H1 (cell line): ENCODE measurements at regions not wholly inside any gene's neighbourhood (a gene's known extent, or its start where the extent isn't known, plus 50 kb on each side); places are given as distances from the start of the nearest gene placed in this dataset.

Experiments used
- CTCF ChIA-PET: fragments of 300-600 bp; sonication (Branson Sonifier 250); formaldehyde crosslinking; loops from one replicate; lab custom pipeline; 2021; ENCODE audit not compliant: partially characterized antibody; lab: Charles Lee
- POLR2A ChIA-PET: fragments of 300-600 bp; sonication (Branson Sonifier 250); formaldehyde crosslinking; loops from one replicate; lab custom pipeline; 2021; ENCODE audit warnings: inconsistent platforms; ENCODE audit not compliant: partially characterized antibody; lab: Charles Lee
- DNase-seq, 2 experiments: peaks; one replicate each; pipeline versions ENCODE4 v3.0.0 to v3.0.0-alpha.2; 2010 to 2022; ENCODE audit warnings: low spot score in 2 of 2, low read depth in 1 of 2, mixed read lengths in 1 of 2
- FAIRE-seq: peaks from 2 replicates; lab custom pipeline; 2011; peaks lifted over from hg19 to GRCh38; lab: Jason Lieb, UNC
- H2AFZ ChIP-seq: 2 replicates; pipeline ENCODE4 v1.8.1; 2012; ENCODE audit warnings: low read length, inconsistent platforms
- H2AK5ac ChIP-seq: 2 replicates; pipeline ENCODE4 v1.6.1; 2013; ENCODE audit warnings: low read depth, low read length
- H2BK120ac ChIP-seq: replicated peaks from 2 replicates; pipeline ENCODE3; 2013; ENCODE audit warnings: low read depth, low read length, inconsistent platforms
- H2BK12ac ChIP-seq: 2 replicates; pipeline ENCODE4 v1.6.1; 2013; ENCODE audit warnings: low read depth, low read length
- H2BK15ac ChIP-seq: 2 replicates; pipeline ENCODE4 v1.6.1; 2013; ENCODE audit warnings: low read length
- H2BK20ac ChIP-seq: 2 replicates; pipeline ENCODE4 v1.6.1; 2013; ENCODE audit warnings: low read length
- H2BK5ac ChIP-seq: 2 replicates; pipeline ENCODE4 v1.6.1; 2013; ENCODE audit warnings: low read depth, low read length
- H3K14ac ChIP-seq: 2 replicates; pipeline ENCODE4 v1.6.1; 2013; ENCODE audit warnings: inconsistent platforms; ENCODE audit not compliant: insufficient read length
- H3K18ac ChIP-seq: 2 replicates; pipeline ENCODE4 v1.6.1; 2013; ENCODE audit warnings: low read length; ENCODE audit errors: extremely low read depth
- H3K23ac ChIP-seq: 2 replicates; pipeline ENCODE4 v1.6.1; 2013; ENCODE audit warnings: inconsistent platforms; ENCODE audit not compliant: insufficient read length
- H3K23me2 ChIP-seq: 2 replicates; pipeline ENCODE4 v1.6.1; 2013; ENCODE audit warnings: low read depth, low read length
- H3K27ac ChIP-seq: 2 replicates; pipeline ENCODE4 v1.6.1; 2011; ENCODE audit warnings: low read depth, low read length, inconsistent platforms
- H3K27me3 ChIP-seq, 4 experiments: replicated peaks in 1 of 4; 1 replicate in 1 of 4; 2 replicates in 3 of 4; pipeline versions ENCODE4 v1.6.1 to v1.8.1; 2011 to 2013; ENCODE audit warnings: low read length in 3 of 4, mild to moderate bottlenecking in 3 of 4, inconsistent platforms in 2 of 4, mixed read lengths in 2 of 4, moderate library complexity in 1 of 4; ENCODE audit not compliant: control insufficient read depth in 3 of 4, insufficient read depth in 3 of 4; ENCODE audit errors: extremely low read depth in 1 of 4
- H3K36me3 ChIP-seq, 4 experiments: 2 replicates each; pipeline versions ENCODE4 v1.6.1 to v1.8.1; 2011 to 2013; ENCODE audit warnings: mild to moderate bottlenecking in 4 of 4, low read length in 3 of 4, moderate library complexity in 2 of 4, control low read depth in 1 of 4, inconsistent platforms in 1 of 4; ENCODE audit not compliant: insufficient read depth in 4 of 4, control insufficient read depth in 2 of 4
- H3K4ac ChIP-seq: replicated peaks from 2 replicates; pipeline ENCODE3; 2013; ENCODE audit warnings: low read length, low read depth, mixed read lengths, inconsistent platforms; ENCODE audit not compliant: insufficient read length
- H3K4me1 ChIP-seq, 4 experiments: replicated peaks in 1 of 4; 1 replicate in 1 of 4; 2 replicates in 3 of 4; pipeline versions ENCODE4 v1.6.1 to v1.8.1; 2011 to 2013; ENCODE audit warnings: low read length in 3 of 4, inconsistent platforms in 2 of 4, mixed read lengths in 1 of 4; ENCODE audit not compliant: insufficient read depth in 4 of 4, control insufficient read depth in 3 of 4
- H3K4me2 ChIP-seq, 2 experiments: 2 replicates each; pipeline versions ENCODE4 v1.6.1 to v1.8.1; 2011 to 2013; ENCODE audit warnings: low read depth in 2 of 2, low read length in 2 of 2, control low read depth in 1 of 2, inconsistent platforms in 1 of 2, mild to moderate bottlenecking in 1 of 2; ENCODE audit not compliant: insufficient read depth in 1 of 2
- H3K4me3 ChIP-seq, 4 experiments: fragments of 200-600, 300-600 bp in 1 of 4; sonication (generic), shearing (Covaris generic), sonication (Bioruptor Twin) in 1 of 4; 2 replicates each; pipeline versions ENCODE4 v1.5.1 to v1.8.1; 2011 to 2016; ENCODE audit warnings: low read length in 4 of 4, low read depth in 3 of 4, control low read depth in 2 of 4, inconsistent platforms in 2 of 4, mild to moderate bottlenecking in 2 of 4, mixed read lengths in 1 of 4, moderate library complexity in 1 of 4; ENCODE audit not compliant: insufficient read depth in 2 of 4; ENCODE audit errors: extremely low read depth in 1 of 4
- H3K56ac ChIP-seq: replicated peaks from 2 replicates; pipeline ENCODE3; 2013; ENCODE audit warnings: low read depth, mild to moderate bottlenecking, mixed read lengths, low read length, inconsistent platforms; ENCODE audit not compliant: insufficient read length
- H3K79me1 ChIP-seq: 2 replicates; pipeline ENCODE4 v1.6.1; 2013; ENCODE audit warnings: low read depth, low read length, control low read depth
- H3K79me2 ChIP-seq, 2 experiments: 2 replicates each; pipeline versions ENCODE4 v1.6.1 to v1.8.1; 2012 to 2013; ENCODE audit warnings: low read length in 2 of 2, mild to moderate bottlenecking in 2 of 2, inconsistent platforms in 1 of 2; ENCODE audit not compliant: insufficient read depth in 2 of 2, control insufficient read depth in 1 of 2
- H3K9ac ChIP-seq, 4 experiments: replicated peaks in 1 of 4; 1 replicate in 1 of 4; 2 replicates in 3 of 4; pipeline versions ENCODE4 v1.6.1 to v1.8.1; 2011 to 2013; ENCODE audit warnings: low read depth in 3 of 4, low read length in 3 of 4, control low read depth in 2 of 4, mild to moderate bottlenecking in 2 of 4, moderate library complexity in 2 of 4, inconsistent platforms in 1 of 4; ENCODE audit errors: extremely low read depth in 1 of 4
- H3K9me3 ChIP-seq, 2 experiments: 2 replicates each; pipeline versions ENCODE4 v1.6.1 to v1.8.1; 2012 to 2013; ENCODE audit warnings: mild to moderate bottlenecking in 2 of 2, moderate library complexity in 2 of 2, control low read depth in 1 of 2, inconsistent platforms in 1 of 2, low read depth in 1 of 2, low read length in 1 of 2, mixed read lengths in 1 of 2; ENCODE audit not compliant: insufficient read depth in 2 of 2
- H4K20me1 ChIP-seq, 2 experiments: replicated peaks in 1 of 2; 2 replicates each; pipeline versions ENCODE3 to v1.8.1; 2011 to 2013; ENCODE audit warnings: inconsistent platforms in 2 of 2, low read length in 2 of 2, mild to moderate bottlenecking in 1 of 2; ENCODE audit not compliant: insufficient read depth in 2 of 2, control insufficient read depth in 1 of 2
- H4K5ac ChIP-seq: 2 replicates; pipeline ENCODE4 v1.6.1; 2013; ENCODE audit warnings: low read length, low read depth, mixed read lengths, inconsistent platforms; ENCODE audit not compliant: insufficient read length
- H4K8ac ChIP-seq: 2 replicates; pipeline ENCODE4 v1.8.0; 2013; ENCODE audit warnings: mild to moderate bottlenecking, moderate library complexity, low read length, inconsistent platforms; ENCODE audit not compliant: insufficient read depth; ENCODE audit errors: extremely low read depth
- H4K91ac ChIP-seq: replicated peaks from 2 replicates; pipeline ENCODE3; 2013; ENCODE audit warnings: low read length, mixed read lengths, inconsistent platforms; ENCODE audit not compliant: insufficient read length
- BACH1 ChIP-seq: IDR thresholded peaks from 2 replicates; pipeline ENCODE4 v1.6.1; 2012; ENCODE audit warnings: low read length, improper control_type of control experiment
- BCL11A ChIP-seq, 2 experiments: IDR thresholded peaks; one replicate each; pipeline ENCODE4 v1.6.1; 2011; ENCODE audit warnings: low read depth in 2 of 2, low read length in 2 of 2, mild to moderate bottlenecking in 2 of 2
- CBX8 ChIP-seq: fragments of 300-800, 300-1000 bp; sonication (generic); IDR thresholded peaks from 2 replicates; pipeline ENCODE4 v1.7.1; 2016; ENCODE audit warnings: low read depth, low read length, borderline replicate concordance
- HDAC2 ChIP-seq, 2 experiments: fragments of 300-600 bp in 1 of 2; sonication (generic) in 1 of 2; IDR thresholded peaks; 2 replicates each; pipeline ENCODE4 v1.6.1; 2011 to 2012; ENCODE audit warnings: low read depth in 2 of 2, low read length in 2 of 2, mild to moderate bottlenecking in 2 of 2, moderate library complexity in 2 of 2, borderline replicate concordance in 1 of 2, inconsistent platforms in 1 of 2
- JUN ChIP-seq: IDR thresholded peaks from 2 replicates; pipeline ENCODE4 v1.6.1; 2011; ENCODE audit warnings: low read depth, mild to moderate bottlenecking, improper control_type of control experiment, low read length
- MAX ChIP-seq: IDR thresholded peaks from 2 replicates; pipeline ENCODE4 v1.6.1; 2012; ENCODE audit warnings: inconsistent platforms
- NANOG ChIP-seq: IDR thresholded peaks from 2 replicates; pipeline ENCODE4 v1.6.1; 2011; ENCODE audit warnings: low read length, low read depth, mild to moderate bottlenecking, inconsistent platforms; ENCODE audit not compliant: insufficient read depth, poor library complexity, severe bottlenecking
- RXRA ChIP-seq: IDR thresholded peaks from 2 replicates; pipeline ENCODE4 v1.6.1; 2011; ENCODE audit warnings: low read depth, mild to moderate bottlenecking, low read length, moderate library complexity; ENCODE audit not compliant: insufficient read depth
- SIRT6 ChIP-seq: IDR thresholded peaks from one replicate; pipeline ENCODE4 v1.7.1; 2012; ENCODE audit warnings: low read length, inconsistent platforms
- TCF12 ChIP-seq: IDR thresholded peaks from 2 replicates; pipeline ENCODE4 v1.6.1; 2011; ENCODE audit warnings: low read depth, mild to moderate bottlenecking, low read length
- WGBS, 2 experiments: shearing (Covaris generic) in 1 of 2; methylation state at CpG; one replicate each; pipeline versions ENCODE4 v1.1.6 to v1.1.7; 2013 to 2015; ENCODE audit warnings: low lambda C conversion rate in 2 of 2, mixed read lengths in 2 of 2, inconsistent platforms in 1 of 2, low coverage in 1 of 2, missing lambda C conversion rate in 1 of 2; ENCODE audit not compliant: insufficient replicate concordance in 2 of 2, insufficient coverage in 1 of 2, insufficient read length in 1 of 2; ENCODE audit errors: extremely low coverage in 1 of 2, missing lambda C conversion rate in 1 of 2; 5-methylcytosine and 5-hydroxymethylcytosine counted together

GRCh38 chr12:58089588-58089987 lies 148.2 kb downstream of the ATP23 start:
- no peak for DNase-seq
- no peaks in the 10 kb centered on the region; a peak in 1 of 4 replicates for H3K9me3 ChIP-seq
- POLR2A ChIA-PET, result no interaction called here

More at GRCh38 chr12:58089588-58089987, 148.2 kb downstream of the ATP23 start:
- Histone ChIP-seq H4K20me1 (no peaks in the 10 kb centered on the region), H3K4me1 (0 out of 7 replicates have a peak, but pooled peaks cover 0 to 4% (median 0%) of the 10 kb centered on the region in 4 experiments), H4K5ac (no peak overlapping the region), H2BK120ac (no peak overlapping the region), H3K79me2 (no peaks in the 10 kb centered on the region), H3K9ac (no peak overlapping the region), H3K36me3 (no peaks in the 10 kb centered on the region), H3K23ac (no peak overlapping the region), H2AK5ac (no peak overlapping the region), H3K27me3 (no peaks in the 10 kb centered on the region), H2BK20ac (no peak overlapping the region), H2BK5ac (no peak overlapping the region), H3K4me3 (no peak overlapping the region), H4K91ac (no peak overlapping the region), H3K27ac (no peak overlapping the region), H3K4ac (no peak overlapping the region), H4K8ac (no peak overlapping the region), H2BK12ac (no peak overlapping the region), H3K56ac (no peak overlapping the region), H3K18ac (no peak overlapping the region), H2AFZ (no peak overlapping the region), H3K23me2 (no peaks in the 10 kb centered on the region), H3K4me2 (no peak overlapping the region), H3K14ac (no peak overlapping the region), H2BK15ac (no peak overlapping the region), H3K79me1 (no peaks in the 10 kb centered on the region)
- WGBS, 2 experiments, result 61% methylated on average over 3 of the region's 3 CpGs; no CpG with 5 or more reads in 1 of the 2 experiments
- FAIRE-seq, result no peak
- TF ChIP-seq SIRT6, result no peak
- TF ChIP-seq BCL11A (IDR thresholded peaks at IDR 0.05; ENCODE audit: low read depth in 2 of 2, low read length in 2 of 2), result no peak
- no peak for TF ChIP-seq BACH1
- TF ChIP-seq JUN, result no peak
- no peak for TF ChIP-seq NANOG
- TF ChIP-seq CBX8, result no peak
- TF ChIP-seq RXRA, result no peak
- TF ChIP-seq HDAC2 (IDR thresholded peaks at IDR 0.05; ENCODE audit: borderline replicate concordance in 1 of 2, low read depth in 2 of 2, low read length in 2 of 2), result no peak
- no peak for TF ChIP-seq TCF12
- no peak for TF ChIP-seq MAX
- CTCF ChIA-PET, result interaction anchor here (1.1 kb wide), 1 partner anchor 9 kb away, joined by 3 read pairs; no protein-coding TSS in a partner anchor
